ENCODE measurements at regions not wholly inside any gene's neighbourhood (a gene's known extent, or its start where the extent isn't known, plus 50 kb on each side); places are given as distances from the start of the nearest gene placed in this dataset.

GRCh38 chr17:33785281-33785680 lies 469.8 kb upstream of the CCL2 start:
- DNase-seq, result no peak

GRCh38 chr17:33786478-33786877 lies 468.6 kb upstream of the CCL2 start:
- DNase-seq, result no peak

- DNase-seq, result no peak
These were observed 465.4 kb upstream of the CCL2 start for GRCh38 chr17:33789658-33790057.

GRCh38 chr17:33797181-33797580 lies 457.9 kb upstream of the CCL2 start:
- DNase-seq, result no peak

- no peak for DNase-seq
These were observed 456.8 kb upstream of the CCL2 start for GRCh38 chr17:33798308-33798707.

GRCh38 chr17:33802349-33803198 lies 452.5 kb upstream of the CCL2 start:
- no peak for DNase-seq

GRCh38 chr17:33803199-33803685 lies 451.8 kb upstream of the CCL2 start:
- DNase-seq, result no peak

- DNase-seq, result no peak
These were observed 451.4 kb upstream of the CCL2 start for GRCh38 chr17:33803686-33804085.

- no peak for DNase-seq
These were observed 450.7 kb upstream of the CCL2 start for GRCh38 chr17:33804401-33804800.

- DNase-seq, result no peak
These were observed 448.5 kb upstream of the CCL2 start for GRCh38 chr17:33806631-33807030.

GRCh38 chr17:33809748-33810147 lies 445.3 kb upstream of the CCL2 start:
- DNase-seq, result no peak

GRCh38 chr17:33811004-33811760 lies 443.9 kb upstream of the CCL2 start:
- DNase-seq, result no peak

GRCh38 chr17:33811984-33812577 lies 443.0 kb upstream of the CCL2 start:
- no peak for DNase-seq

GRCh38 chr17:33814852-33815251 lies 440.2 kb upstream of the CCL2 start:
- DNase-seq, result no peak

GRCh38 chr17:33816036-33816435 lies 439.0 kb upstream of the CCL2 start:
- no peak for DNase-seq

GRCh38 chr17:33816842-33817617 lies 438.1 kb upstream of the CCL2 start:
- DNase-seq, result no peak

- DNase-seq, result no peak
These were observed 435.5 kb upstream of the CCL2 start for GRCh38 chr17:33819539-33819938.

GRCh38 chr17:33832262-33832661 lies 422.8 kb upstream of the CCL2 start:
- no peak for DNase-seq

- DNase-seq, result no peak
These were observed 417.8 kb upstream of the CCL2 start for GRCh38 chr17:33837281-33837680.

- no peak for DNase-seq
These were observed 416.8 kb upstream of the CCL2 start for GRCh38 chr17:33838281-33838680.

- DNase-seq, result no peak
These were observed 407.2 kb upstream of the CCL2 start for GRCh38 chr17:33847900-33848299.

GRCh38 chr17:33848433-33848832 lies 406.7 kb upstream of the CCL2 start:
- no peak for DNase-seq

GRCh38 chr17:33854596-33854995 lies 400.5 kb upstream of the CCL2 start:
- no peak for DNase-seq
